Natural killer cell (primary cell): ENCODE measurements at regions not wholly inside any gene's neighbourhood (a gene's known extent, or its start where the extent isn't known, plus 50 kb on each side); places are given as distances from the start of the nearest gene placed in this dataset.

Source experiments
- ATAC-seq, 3 donors: fragments of 150-1000 bp in 2 of 3; fragments of 200-7000 bp in 1 of 3; cut with Tn5 transposase; 1 replicate in 1 of 3; 2 replicates in 2 of 3; pipeline ENCODE4 v1.10.0; 2021; ENCODE audit warnings: mild to moderate bottlenecking in 2 of 3, moderate library complexity in 2 of 3
- DNase-seq, 2 donors: peaks; one replicate each; pipeline versions ENCODE4 v3.0.0 to v3.0.0-alpha.2; 2013 to 2021; ENCODE audit warnings: mixed read lengths in 1 of 2
- H3K27ac ChIP-seq: one replicate; pipeline ENCODE4 v1.5.1; 2013; ENCODE audit warnings: mild to moderate bottlenecking, low read length
- H3K27me3 ChIP-seq: one replicate; pipeline ENCODE4 v1.6.1; 2013; ENCODE audit warnings: low read length; ENCODE audit not compliant: control insufficient read depth, insufficient read depth
- H3K36me3 ChIP-seq: one replicate; pipeline ENCODE4 v1.6.1; 2013; ENCODE audit warnings: low read length; ENCODE audit not compliant: control insufficient read depth, insufficient read depth
- H3K4me1 ChIP-seq: one replicate; pipeline ENCODE4 v1.6.1; 2013; ENCODE audit warnings: low read length; ENCODE audit not compliant: control insufficient read depth, insufficient read depth
- H3K4me3 ChIP-seq: one replicate; pipeline ENCODE4 v1.5.1; 2013; ENCODE audit warnings: low read length
- H3K9me3 ChIP-seq: one replicate; pipeline ENCODE4 v1.6.1; 2013; ENCODE audit warnings: low read length; ENCODE audit not compliant: control insufficient read depth, insufficient read depth
- H3K27ac Mint-ChIP-seq, 2 donors: one replicate each; pipeline ENCODE4 v1.8.0; 2022; ENCODE audit warnings: mild to moderate bottlenecking in 2 of 2, mixed read lengths in 2 of 2, moderate library complexity in 1 of 2
- H3K27me3 Mint-ChIP-seq, 2 donors: one replicate each; pipeline ENCODE4 v1.8.0; 2022; ENCODE audit warnings: low read depth in 2 of 2, mixed read lengths in 2 of 2
- H3K36me3 Mint-ChIP-seq: one replicate; pipeline ENCODE4 v1.8.0; 2022; ENCODE audit warnings: mixed read lengths
- H3K4me1 Mint-ChIP-seq, 2 donors: one replicate each; pipeline ENCODE4 v1.8.0; 2022; ENCODE audit warnings: mixed read lengths in 2 of 2
- H3K4me3 Mint-ChIP-seq: one replicate; pipeline ENCODE4 v1.8.0; 2022; ENCODE audit warnings: mild to moderate bottlenecking, moderate library complexity, mixed read lengths
- H3K9me3 Mint-ChIP-seq, 2 donors: one replicate each; pipeline ENCODE4 v1.8.0; 2022; ENCODE audit warnings: mixed read lengths in 2 of 2
- WGBS: methylation state at CpG from one replicate; pipeline ENCODE4 v1.1.7; 2013; ENCODE audit warnings: missing lambda C conversion rate; ENCODE audit not compliant: insufficient coverage; 5-methylcytosine and 5-hydroxymethylcytosine counted together
- intact Hi-C: fragments of 100-400 bp; cut with micrococcal nuclease; formaldehyde crosslinking; loops from one replicate; pipeline ENCODE4 v1.14.2; 2022
- TF ChIP-seq, protein P1 (sequence below): fragments of 200-600 bp; IDR thresholded peaks from one replicate; pipeline ENCODE4 v1.8.0; 2022; ENCODE audit warnings: antibody characterized with exemption

DNA sequence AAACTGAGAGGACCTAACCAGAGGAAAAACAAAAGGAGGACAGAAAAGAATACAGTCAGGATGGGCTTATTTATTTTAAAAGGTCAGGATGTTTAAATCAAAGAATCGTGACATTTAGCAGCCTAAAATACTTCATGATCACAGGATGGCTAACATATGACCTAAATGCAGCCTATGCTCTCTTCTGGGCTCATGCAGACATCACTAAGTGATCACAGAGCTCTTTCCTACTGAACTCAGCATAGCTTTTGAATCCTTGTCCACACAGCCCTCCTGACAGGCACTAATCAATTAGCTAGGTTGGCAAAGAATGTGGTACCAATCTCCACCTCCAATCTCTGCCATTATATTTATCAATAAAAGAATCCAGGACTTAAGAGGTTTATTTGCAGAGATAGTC, 60.1 kb upstream of the PHF21A start:
- Histone ChIP-seq H3K27me3 (peaks cover 4% of the 10 kb centered on the region), H3K9me3 (no peaks in the 10 kb centered on the region), H3K4me3 (no peak overlapping the region), H3K36me3 (no peaks in the 10 kb centered on the region), H3K27ac (no peak overlapping the region), H3K4me1 (no peaks in the 10 kb centered on the region)
- DNase-seq = no peak
- no peak for ATAC-seq
- WGBS = 63% methylated on average over 1 of the region's 1 CpG
- Mint-ChIP-seq H3K4me3 (no peak overlapping the region), H3K9me3 (no peaks in the 10 kb centered on the region), H3K4me1 (no peaks in the 10 kb centered on the region), H3K36me3 (no peaks in the 10 kb centered on the region), H3K27me3 (peaks cover 18 to 70% of the 10 kb centered on the region in 2 donors), H3K27ac (no peak overlapping the region)
- intact Hi-C loops = no loop called here
- TF ChIP-seq, protein P1, sequence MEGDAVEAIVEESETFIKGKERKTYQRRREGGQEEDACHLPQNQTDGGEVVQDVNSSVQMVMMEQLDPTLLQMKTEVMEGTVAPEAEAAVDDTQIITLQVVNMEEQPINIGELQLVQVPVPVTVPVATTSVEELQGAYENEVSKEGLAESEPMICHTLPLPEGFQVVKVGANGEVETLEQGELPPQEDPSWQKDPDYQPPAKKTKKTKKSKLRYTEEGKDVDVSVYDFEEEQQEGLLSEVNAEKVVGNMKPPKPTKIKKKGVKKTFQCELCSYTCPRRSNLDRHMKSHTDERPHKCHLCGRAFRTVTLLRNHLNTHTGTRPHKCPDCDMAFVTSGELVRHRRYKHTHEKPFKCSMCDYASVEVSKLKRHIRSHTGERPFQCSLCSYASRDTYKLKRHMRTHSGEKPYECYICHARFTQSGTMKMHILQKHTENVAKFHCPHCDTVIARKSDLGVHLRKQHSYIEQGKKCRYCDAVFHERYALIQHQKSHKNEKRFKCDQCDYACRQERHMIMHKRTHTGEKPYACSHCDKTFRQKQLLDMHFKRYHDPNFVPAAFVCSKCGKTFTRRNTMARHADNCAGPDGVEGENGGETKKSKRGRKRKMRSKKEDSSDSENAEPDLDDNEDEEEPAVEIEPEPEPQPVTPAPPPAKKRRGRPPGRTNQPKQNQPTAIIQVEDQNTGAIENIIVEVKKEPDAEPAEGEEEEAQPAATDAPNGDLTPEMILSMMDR = no peak

DNA sequence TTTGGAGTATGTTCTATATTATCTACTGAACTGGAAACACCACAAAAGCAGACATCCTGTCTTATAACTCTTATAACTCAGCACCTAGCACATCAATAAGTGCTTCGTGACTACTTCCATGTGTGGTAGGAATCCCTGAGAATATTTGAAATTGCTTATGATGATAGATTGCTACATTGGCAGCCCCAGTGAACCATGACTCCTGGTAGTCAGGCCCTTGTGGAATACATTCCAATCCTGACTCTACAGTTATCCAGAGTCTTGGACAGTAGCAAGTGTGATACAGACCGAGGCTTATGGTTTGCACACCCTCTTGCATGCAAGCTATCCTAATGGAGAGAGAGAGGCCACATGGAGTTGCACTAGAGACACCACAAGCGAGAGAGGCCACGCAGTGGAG, 59.5 kb upstream of the PHF21A start:
- H3K4me1 ChIP-seq = no peaks in the 10 kb centered on the region
- ATAC-seq = no peak
- no peak overlapping the region for H3K27ac ChIP-seq
- DNase-seq = no peak
- H3K36me3 ChIP-seq = no peaks in the 10 kb centered on the region
- TF ChIP-seq, protein P1 = no peak
- Mint-ChIP-seq H3K27ac (no peak overlapping the region), H3K9me3 (no peaks in the 10 kb centered on the region), H3K4me3 (no peak overlapping the region), H3K4me1 (no peaks in the 10 kb centered on the region), H3K27me3 (peaks cover 21 to 71% of the 10 kb centered on the region in 2 donors), H3K36me3 (no peaks in the 10 kb centered on the region)
- peaks cover 4% of the 10 kb centered on the region for H3K27me3 ChIP-seq
- intact Hi-C loops = no loop called here
- no peak overlapping the region for H3K4me3 ChIP-seq
- no peaks in the 10 kb centered on the region for H3K9me3 ChIP-seq
- 85% methylated on average over 3 of the region's 4 CpGs for WGBS

DNA sequence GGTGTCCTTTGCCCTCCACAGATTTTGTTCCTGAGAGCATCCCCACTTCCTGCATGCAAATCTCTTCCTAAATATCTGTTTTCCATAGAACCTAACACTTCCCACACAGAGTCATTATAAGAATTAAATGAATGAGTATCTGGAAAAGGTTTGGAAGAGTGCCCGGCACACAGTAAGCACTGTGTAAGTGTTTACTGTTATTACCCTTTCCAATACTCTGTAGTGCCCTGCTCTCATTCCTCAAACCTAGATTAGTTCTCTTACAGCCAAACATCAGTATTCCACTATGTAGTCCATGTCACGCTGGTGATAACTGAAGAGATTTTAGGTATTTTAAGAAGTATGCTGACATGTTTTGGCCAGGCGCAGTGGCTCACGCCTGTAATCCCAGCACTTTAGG, 57.3 kb upstream of the PHF21A start:
- DNase-seq = no peak
- peaks cover 13 to 52% of the 10 kb centered on the region in 2 donors for H3K27me3 Mint-ChIP-seq
- no peak for ATAC-seq
- no peaks in the 10 kb centered on the region for H3K4me1 Mint-ChIP-seq
- WGBS = 97% methylated on average over 3 of the region's 4 CpGs
- TF ChIP-seq, protein P1 = no peak
- no peak overlapping the region for H3K27ac Mint-ChIP-seq
- Histone ChIP-seq H3K27ac (no peak overlapping the region), H3K36me3 (no peaks in the 10 kb centered on the region), H3K4me1 (no peaks in the 10 kb centered on the region), H3K9me3 (no peaks in the 10 kb centered on the region), H3K4me3 (no peak overlapping the region), H3K27me3 (no peaks in the 10 kb centered on the region)
- no peaks in the 10 kb centered on the region for H3K36me3 Mint-ChIP-seq
- H3K9me3 Mint-ChIP-seq = no peaks in the 10 kb centered on the region
- H3K4me3 Mint-ChIP-seq = no peak overlapping the region
- intact Hi-C loops = no loop called here

DNA sequence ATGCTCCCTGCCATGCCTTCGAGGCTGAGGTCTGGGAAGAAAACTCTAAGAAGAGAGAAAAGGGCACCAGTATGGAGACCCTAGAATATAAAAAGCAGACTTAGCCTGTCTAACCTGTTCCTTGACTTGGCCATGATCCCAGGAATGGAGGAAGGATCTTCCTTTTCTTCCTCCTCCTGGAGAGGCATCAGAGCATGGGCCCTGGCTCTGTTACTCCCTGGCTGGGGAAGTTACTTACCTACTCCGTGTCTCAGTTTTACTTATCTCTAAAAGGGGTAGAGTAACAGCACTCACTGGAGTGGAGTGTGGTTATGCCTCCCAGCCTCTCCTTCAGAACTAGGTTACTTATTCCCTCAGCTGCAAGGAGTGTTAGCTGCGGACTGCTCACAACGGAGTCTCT, 55.2 kb upstream of the PHF21A start:
- intact Hi-C loops = no loop called here
- no peaks in the 10 kb centered on the region for H3K9me3 ChIP-seq
- Mint-ChIP-seq H3K27ac (no peak overlapping the region), H3K27me3 (peaks cover 13 to 42% of the 10 kb centered on the region in 2 donors), H3K36me3 (no peaks in the 10 kb centered on the region), H3K9me3 (no peaks in the 10 kb centered on the region), H3K4me1 (no peaks in the 10 kb centered on the region), H3K4me3 (no peak overlapping the region)
- H3K27me3 ChIP-seq = no peaks in the 10 kb centered on the region
- H3K36me3 ChIP-seq = no peaks in the 10 kb centered on the region
- TF ChIP-seq, protein P1 = no peak
- ATAC-seq (no peak), DNase-seq (no peak)
- H3K4me1 ChIP-seq = no peaks in the 10 kb centered on the region
- no peak overlapping the region for H3K27ac ChIP-seq
- WGBS = 87% methylated on average over 4 of the region's 4 CpGs
- H3K4me3 ChIP-seq = no peak overlapping the region
